ENCODE measurements at regions not wholly inside any gene's neighbourhood (a gene's known extent, or its start where the extent isn't known, plus 50 kb on each side); places are given as distances from the start of the nearest gene placed in this dataset.

DNA sequence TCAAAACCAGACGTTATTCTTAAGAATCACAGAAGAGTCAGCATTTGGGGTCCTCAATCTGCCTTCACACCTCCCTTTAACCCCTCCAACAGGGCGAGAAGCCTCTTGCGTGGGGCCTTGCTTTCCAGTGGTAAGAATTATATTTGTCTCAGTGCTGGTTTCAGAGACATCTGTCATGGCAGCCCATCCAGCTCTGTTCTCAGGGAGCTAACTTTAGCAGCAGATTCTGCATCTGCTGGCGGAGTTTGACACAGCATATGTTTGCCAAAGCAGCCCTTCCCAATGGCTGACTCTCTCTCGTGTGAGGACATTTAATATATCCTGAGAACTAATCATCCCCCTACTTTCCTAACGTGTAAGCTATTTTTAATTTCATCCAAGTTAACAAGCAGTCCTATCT, 91.5 kb upstream of the BCL11A start:
- no peak overlapping the region for H2BK120ac ChIP-seq (ENCODE audit: low read depth, low read length, poor library complexity, severe bottlenecking)
- no peak overlapping the region for H3K14ac ChIP-seq (ENCODE audit: insufficient read depth, low read length)
- no peaks in the 10 kb centered on the region for H3K79me1 ChIP-seq (ENCODE audit: insufficient read depth, low read depth, low read length, poor library complexity, severe bottlenecking)
- no peak overlapping the region for H3K18ac ChIP-seq (ENCODE audit: insufficient read length, low read depth, low read length)
- WGBS (ENCODE audit: extremely low coverage, insufficient read length, low lambda C conversion rate): no CpG with 5 or more reads among the region's 6 CpGs
- H3T11ph ChIP-seq (ENCODE audit: low read length): no peak overlapping the region
- H3K36me3 Mint-ChIP-seq (ENCODE audit: insufficient read depth in 1 of 3, low read depth in 3 of 3): no peaks in the 10 kb centered on the region
- no peak overlapping the region for H2BK15ac ChIP-seq (ENCODE audit: low read depth, low read length)
- 0 out of 2 replicates have a peak, but pooled peaks cover 3% of the 10 kb centered on the region for H3K4me1 ChIP-seq (ENCODE audit: insufficient read depth, low read length)
- peaks cover 2% of the 10 kb centered on the region; the same call in 1 of the 2 replicates for H3K27me3 Mint-ChIP-seq (ENCODE audit: low read depth)
- H3K9me3 ChIP-seq (ENCODE audit: control insufficient read depth, low read depth, low read length): no peaks in the 10 kb centered on the region
- H3K4me1 Mint-ChIP-seq: peaks cover 8 to 18% of the 10 kb centered on the region in 2 experiments
- no peak overlapping the region for H3K23ac ChIP-seq (ENCODE audit: insufficient read length, low read depth, low read length)
- H4K8ac ChIP-seq (replicated peaks; ENCODE audit: insufficient read length, low read depth, low read length): no peak overlapping the region
- no peak overlapping the region for H4K91ac ChIP-seq (ENCODE audit: insufficient read length, low read depth, low read length)
- H3K9me3 Mint-ChIP-seq: no peaks in the 10 kb centered on the region
- no peak overlapping the region for H3K4me2 ChIP-seq (ENCODE audit: insufficient read depth, insufficient read length, low read length)
- no peak overlapping the region for H2BK20ac ChIP-seq (ENCODE audit: low read depth, low read length, poor library complexity, severe bottlenecking)
- H2AFZ ChIP-seq (ENCODE audit: low read length): no peak overlapping the region
- peak overlapping the region in 1 of 3 experiments; percentile 20; a peak in 1 of 7 replicates for H3K27ac Mint-ChIP-seq
- no peaks in the 10 kb centered on the region for H4K20me1 ChIP-seq (ENCODE audit: control insufficient read depth, insufficient read depth, insufficient read length)
- no peak overlapping the region for H2BK5ac ChIP-seq (ENCODE audit: insufficient read length, low read length)
- H2AK5ac ChIP-seq (ENCODE audit: insufficient read length, low read length): no peak overlapping the region
- no peak overlapping the region for H4K5ac ChIP-seq (ENCODE audit: insufficient read length, low read depth, low read length)
- no peak overlapping the region for H3K56ac ChIP-seq (ENCODE audit: insufficient read length, low read depth, low read length)
- TF ChIP-seq, protein P1, sequence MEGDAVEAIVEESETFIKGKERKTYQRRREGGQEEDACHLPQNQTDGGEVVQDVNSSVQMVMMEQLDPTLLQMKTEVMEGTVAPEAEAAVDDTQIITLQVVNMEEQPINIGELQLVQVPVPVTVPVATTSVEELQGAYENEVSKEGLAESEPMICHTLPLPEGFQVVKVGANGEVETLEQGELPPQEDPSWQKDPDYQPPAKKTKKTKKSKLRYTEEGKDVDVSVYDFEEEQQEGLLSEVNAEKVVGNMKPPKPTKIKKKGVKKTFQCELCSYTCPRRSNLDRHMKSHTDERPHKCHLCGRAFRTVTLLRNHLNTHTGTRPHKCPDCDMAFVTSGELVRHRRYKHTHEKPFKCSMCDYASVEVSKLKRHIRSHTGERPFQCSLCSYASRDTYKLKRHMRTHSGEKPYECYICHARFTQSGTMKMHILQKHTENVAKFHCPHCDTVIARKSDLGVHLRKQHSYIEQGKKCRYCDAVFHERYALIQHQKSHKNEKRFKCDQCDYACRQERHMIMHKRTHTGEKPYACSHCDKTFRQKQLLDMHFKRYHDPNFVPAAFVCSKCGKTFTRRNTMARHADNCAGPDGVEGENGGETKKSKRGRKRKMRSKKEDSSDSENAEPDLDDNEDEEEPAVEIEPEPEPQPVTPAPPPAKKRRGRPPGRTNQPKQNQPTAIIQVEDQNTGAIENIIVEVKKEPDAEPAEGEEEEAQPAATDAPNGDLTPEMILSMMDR (conservative IDR thresholded peaks at IDR 0.05): no peak
- no peak for DNase-seq
- no peaks in the 10 kb centered on the region for H3K79me2 ChIP-seq (ENCODE audit: insufficient read depth, low read length)
- H3K27ac ChIP-seq (ENCODE audit: insufficient read length, low read depth, low read length): no peak overlapping the region
- H2BK12ac ChIP-seq (ENCODE audit: insufficient read length, low read depth, low read length): no peak overlapping the region
- H3K9ac ChIP-seq (ENCODE audit: extremely low read depth, insufficient read length, low read length): no peak overlapping the region
- no peak overlapping the region for H3K4ac ChIP-seq (ENCODE audit: low read depth, low read length)
- no peaks in the 10 kb centered on the region for H3K27me3 ChIP-seq (ENCODE audit: insufficient read depth, low read length)
- H3K23me2 ChIP-seq (ENCODE audit: insufficient read length, low read depth, low read length, poor library complexity, severe bottlenecking): no peaks in the 10 kb centered on the region
- no peak overlapping the region for H3K4me3 Mint-ChIP-seq

Measured in H9 (cell line).